Activated CD8-positive, alpha-beta T cell treated with anti-CD3 and anti-CD28 coated beads for 36 hours (primary cell): ENCODE measurements at regions not wholly inside any gene's neighbourhood (a gene's known extent, or its start where the extent isn't known, plus 50 kb on each side); places are given as distances from the start of the nearest gene placed in this dataset.

ENCODE experiments used
- ATAC-seq: fragments of 200-7000 bp; cut with Tn5 transposase; one replicate; pipeline ENCODE4 v1.10.0; 2021; ENCODE audit warnings: mild to moderate bottlenecking, moderate library complexity
- CTCF ChIA-PET: fragments of 350-600 bp; sonication (Branson Sonifier 250); formaldehyde crosslinking; loops from one replicate; lab custom pipeline; 2021; ENCODE audit warnings: antibody characterized with exemption; lab: Charles Lee
- POLR2A ChIA-PET: fragments of 350-600 bp; sonication (Branson Sonifier 250); formaldehyde crosslinking; loops from one replicate; lab custom pipeline; 2021; ENCODE audit warnings: antibody characterized with exemption; lab: Charles Lee
- DNase-seq: peaks from one replicate; pipeline ENCODE4 v3.0.0-alpha.2; 2020
- H3K27ac Mint-ChIP-seq: one replicate; pipeline ENCODE4 v1.8.0; 2021; ENCODE audit warnings: mild to moderate bottlenecking, mixed read lengths
- H3K27me3 Mint-ChIP-seq: one replicate; pipeline ENCODE4 v1.8.0; 2021; ENCODE audit warnings: mixed read lengths
- H3K36me3 Mint-ChIP-seq: one replicate; pipeline ENCODE4 v1.8.0; 2021; ENCODE audit warnings: low read depth, mixed read lengths
- H3K4me1 Mint-ChIP-seq: one replicate; pipeline ENCODE4 v1.8.0; 2021; ENCODE audit warnings: low read depth, mixed read lengths
- H3K4me3 Mint-ChIP-seq: one replicate; pipeline ENCODE4 v1.8.0; 2021; ENCODE audit warnings: mild to moderate bottlenecking, moderate library complexity, mixed read lengths
- H3K9me3 Mint-ChIP-seq: one replicate; pipeline ENCODE4 v1.8.0; 2021; ENCODE audit warnings: mixed read lengths
- intact Hi-C: fragments of 100-400 bp; cut with micrococcal nuclease; formaldehyde crosslinking; loops from one replicate; pipeline ENCODE4 v1.10.0; 2022
- TF ChIP-seq, protein P1 (sequence below): fragments of 200-600 bp; IDR thresholded peaks from one replicate; pipeline ENCODE4 v1.8.0; 2022; ENCODE audit warnings: antibody characterized with exemption, mild to moderate bottlenecking

DNA sequence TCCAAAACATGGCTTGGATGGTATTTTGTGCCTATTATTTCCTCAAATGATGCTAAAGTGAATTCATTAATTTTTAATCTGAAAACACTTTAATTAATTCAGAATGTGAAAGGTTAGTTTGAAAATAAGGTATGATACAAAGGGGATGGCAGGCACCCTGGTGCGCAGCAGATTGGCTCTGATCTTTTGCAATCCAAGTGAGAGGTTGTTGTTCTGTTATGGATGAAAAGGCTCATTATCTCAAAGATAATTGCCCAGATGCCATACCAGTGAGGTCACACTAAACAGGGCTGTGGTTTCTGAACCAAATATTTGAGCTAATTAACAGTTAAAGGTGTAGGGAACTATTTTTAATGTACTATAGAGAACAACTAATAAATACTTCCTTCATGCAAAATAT, 504.9 kb downstream of the RAPGEF2 start:
- Mint-ChIP-seq H3K4me1 (no peaks in the 10 kb centered on the region), H3K4me3 (no peak overlapping the region), H3K27me3 (no peaks in the 10 kb centered on the region), H3K27ac (no peak overlapping the region), H3K36me3 (no peaks in the 10 kb centered on the region), H3K9me3 (no peaks in the 10 kb centered on the region)
- TF ChIP-seq, protein P1, sequence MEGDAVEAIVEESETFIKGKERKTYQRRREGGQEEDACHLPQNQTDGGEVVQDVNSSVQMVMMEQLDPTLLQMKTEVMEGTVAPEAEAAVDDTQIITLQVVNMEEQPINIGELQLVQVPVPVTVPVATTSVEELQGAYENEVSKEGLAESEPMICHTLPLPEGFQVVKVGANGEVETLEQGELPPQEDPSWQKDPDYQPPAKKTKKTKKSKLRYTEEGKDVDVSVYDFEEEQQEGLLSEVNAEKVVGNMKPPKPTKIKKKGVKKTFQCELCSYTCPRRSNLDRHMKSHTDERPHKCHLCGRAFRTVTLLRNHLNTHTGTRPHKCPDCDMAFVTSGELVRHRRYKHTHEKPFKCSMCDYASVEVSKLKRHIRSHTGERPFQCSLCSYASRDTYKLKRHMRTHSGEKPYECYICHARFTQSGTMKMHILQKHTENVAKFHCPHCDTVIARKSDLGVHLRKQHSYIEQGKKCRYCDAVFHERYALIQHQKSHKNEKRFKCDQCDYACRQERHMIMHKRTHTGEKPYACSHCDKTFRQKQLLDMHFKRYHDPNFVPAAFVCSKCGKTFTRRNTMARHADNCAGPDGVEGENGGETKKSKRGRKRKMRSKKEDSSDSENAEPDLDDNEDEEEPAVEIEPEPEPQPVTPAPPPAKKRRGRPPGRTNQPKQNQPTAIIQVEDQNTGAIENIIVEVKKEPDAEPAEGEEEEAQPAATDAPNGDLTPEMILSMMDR: no peak
- ChIA-PET CTCF (no interaction called here), POLR2A (no interaction called here)
- DNase-seq: no peak
- no peak for ATAC-seq
- intact Hi-C loops: no loop called here

- ATAC-seq (no peak), DNase-seq (no peak)
- TF ChIP-seq, protein P1: no peak
- Mint-ChIP-seq H3K9me3 (no peaks in the 10 kb centered on the region), H3K4me1 (no peaks in the 10 kb centered on the region), H3K36me3 (no peaks in the 10 kb centered on the region), H3K27ac (no peak overlapping the region), H3K27me3 (no peaks in the 10 kb centered on the region), H3K4me3 (no peak overlapping the region)
- ChIA-PET CTCF (no interaction called here), POLR2A (no interaction called here)
- intact Hi-C loops: no loop called here
Observed at GRCh38 chr4:159608436-159608835, 505.6 kb downstream of the RAPGEF2 start.

DNA sequence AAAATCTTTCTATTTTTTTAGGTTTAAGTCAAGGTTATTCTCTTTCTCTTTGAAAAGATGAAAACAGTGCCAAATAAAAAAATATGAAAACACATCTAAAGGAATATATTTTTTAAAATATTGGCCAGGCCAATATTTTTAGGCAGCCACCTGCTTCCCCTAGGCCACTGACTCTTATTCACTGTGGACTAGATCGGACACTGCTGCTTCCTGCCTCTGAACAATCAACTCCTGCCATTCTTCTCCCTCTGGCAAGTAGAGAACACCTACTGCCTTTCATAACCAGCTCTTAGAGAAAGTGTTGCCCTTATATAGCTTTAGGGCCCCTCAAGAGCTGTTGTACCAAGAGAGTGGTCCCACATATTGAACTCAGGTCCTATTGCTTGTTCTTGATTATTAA, 529.2 kb downstream of the RAPGEF2 start:
- CTCF ChIA-PET: no interaction called here
- TF ChIP-seq, protein P1: no peak
- Mint-ChIP-seq H3K27me3 (no peaks in the 10 kb centered on the region), H3K4me1 (no peaks in the 10 kb centered on the region), H3K9me3 (no peaks in the 10 kb centered on the region), H3K27ac (no peak overlapping the region), H3K36me3 (no peaks in the 10 kb centered on the region), H3K4me3 (no peak overlapping the region)
- DNase-seq: no peak
- intact Hi-C loops: no loop called here
- ATAC-seq: no peak
- POLR2A ChIA-PET: no interaction called here

DNA sequence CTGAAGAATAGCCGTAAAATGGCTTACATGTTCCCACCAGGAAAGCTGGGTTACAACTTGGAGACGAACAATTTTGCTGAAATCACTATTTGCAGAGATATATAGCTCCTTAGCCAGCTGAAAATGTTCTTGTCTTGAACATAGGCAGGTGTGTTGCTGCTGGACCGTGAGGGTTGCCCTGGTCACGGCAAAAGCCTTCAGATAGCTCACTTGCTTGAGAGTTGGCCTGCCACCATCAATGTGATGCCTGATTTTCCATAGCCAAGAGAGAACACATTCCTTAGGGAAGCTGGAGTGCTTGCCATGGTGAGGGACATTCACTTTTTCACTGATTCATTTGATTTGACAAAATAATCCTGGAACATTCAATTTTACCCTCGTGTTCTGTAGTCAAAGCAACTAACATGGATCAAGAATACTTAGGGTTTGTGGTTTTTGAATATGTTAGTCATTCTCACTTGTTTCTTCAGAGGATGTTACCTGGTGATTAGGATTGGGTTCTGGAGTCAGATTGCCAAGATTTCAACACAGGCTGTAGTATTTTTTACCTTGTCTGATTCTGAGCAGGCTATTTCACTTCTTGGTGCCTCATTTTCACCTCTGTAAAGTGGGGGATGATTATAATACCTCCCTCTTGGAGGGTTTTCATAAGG, 536.9 kb downstream of the RAPGEF2 start:
- Mint-ChIP-seq H3K27me3 (no peaks in the 10 kb centered on the region), H3K9me3 (peaks cover 3% of the 10 kb centered on the region), H3K36me3 (no peaks in the 10 kb centered on the region), H3K4me1 (no peaks in the 10 kb centered on the region), H3K27ac (no peak overlapping the region), H3K4me3 (no peak overlapping the region)
- POLR2A ChIA-PET: no interaction called here
- no peak for ATAC-seq
- CTCF ChIA-PET: no interaction called here
- TF ChIP-seq, protein P1: no peak
- intact Hi-C loops: no loop called here
- DNase-seq: no peak

- POLR2A ChIA-PET: no interaction called here
- intact Hi-C loops: no loop called here
- CTCF ChIA-PET: no interaction called here
- DNase-seq (no peak), ATAC-seq (no peak)
- Mint-ChIP-seq H3K9me3 (peaks cover 7% of the 10 kb centered on the region), H3K27me3 (no peaks in the 10 kb centered on the region), H3K27ac (no peak overlapping the region), H3K4me1 (no peaks in the 10 kb centered on the region), H3K4me3 (no peak overlapping the region), H3K36me3 (no peaks in the 10 kb centered on the region)
- TF ChIP-seq, protein P1: no peak
Observed at GRCh38 chr4:159649237-159649636, 546.4 kb downstream of the RAPGEF2 start.
